Daoy (cell line): ENCODE measurements at regions not wholly inside any gene's neighbourhood (a gene's known extent, or its start where the extent isn't known, plus 50 kb on each side); places are given as distances from the start of the nearest gene placed in this dataset.

Experiments used
- DNase-seq: peaks from one replicate; pipeline ENCODE4 v3.0.0-alpha.2; 2015; ENCODE audit warnings: low read depth

DNA sequence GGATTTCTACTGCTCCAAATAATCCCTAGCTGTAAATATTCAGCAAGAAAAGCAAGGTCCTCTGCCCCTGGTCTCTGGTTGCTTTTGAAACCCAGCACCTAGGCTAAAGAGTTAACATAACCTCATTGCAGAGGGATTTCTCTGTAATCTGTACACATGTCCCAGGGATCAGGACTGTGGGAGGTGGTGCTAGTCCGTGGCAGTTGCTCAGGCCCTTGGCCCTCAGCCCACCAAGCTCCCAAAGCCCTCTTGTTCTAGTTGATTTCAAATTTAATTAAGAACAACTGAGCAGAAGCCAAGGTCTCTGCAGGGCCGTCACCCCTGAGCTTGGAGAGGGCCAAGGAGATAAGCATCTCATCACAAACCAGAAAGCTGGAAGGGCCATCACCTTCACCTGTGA, 181.1 kb downstream of the SOX9 start:
- DNase-seq: no peak

DNA sequence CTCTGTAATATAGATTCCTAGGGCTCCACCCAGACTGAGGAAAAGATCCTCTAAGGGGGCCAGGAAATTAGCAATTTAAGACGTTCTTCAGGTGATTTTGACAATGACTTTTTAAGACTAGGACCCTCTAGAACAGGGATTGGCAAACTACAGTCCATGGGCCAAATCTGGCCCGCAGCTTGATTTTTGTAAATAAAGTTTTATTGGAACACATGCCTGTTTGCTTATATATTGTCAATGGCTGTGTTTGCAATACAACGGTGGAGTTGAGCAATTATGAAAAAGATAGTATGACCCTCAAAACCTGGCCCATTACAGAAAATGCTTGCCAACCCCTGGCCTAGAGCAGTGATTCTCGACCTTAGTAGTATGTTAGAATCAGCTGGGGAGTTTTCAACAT, 181.9 kb downstream of the SOX9 start:
- no peak for DNase-seq

DNA sequence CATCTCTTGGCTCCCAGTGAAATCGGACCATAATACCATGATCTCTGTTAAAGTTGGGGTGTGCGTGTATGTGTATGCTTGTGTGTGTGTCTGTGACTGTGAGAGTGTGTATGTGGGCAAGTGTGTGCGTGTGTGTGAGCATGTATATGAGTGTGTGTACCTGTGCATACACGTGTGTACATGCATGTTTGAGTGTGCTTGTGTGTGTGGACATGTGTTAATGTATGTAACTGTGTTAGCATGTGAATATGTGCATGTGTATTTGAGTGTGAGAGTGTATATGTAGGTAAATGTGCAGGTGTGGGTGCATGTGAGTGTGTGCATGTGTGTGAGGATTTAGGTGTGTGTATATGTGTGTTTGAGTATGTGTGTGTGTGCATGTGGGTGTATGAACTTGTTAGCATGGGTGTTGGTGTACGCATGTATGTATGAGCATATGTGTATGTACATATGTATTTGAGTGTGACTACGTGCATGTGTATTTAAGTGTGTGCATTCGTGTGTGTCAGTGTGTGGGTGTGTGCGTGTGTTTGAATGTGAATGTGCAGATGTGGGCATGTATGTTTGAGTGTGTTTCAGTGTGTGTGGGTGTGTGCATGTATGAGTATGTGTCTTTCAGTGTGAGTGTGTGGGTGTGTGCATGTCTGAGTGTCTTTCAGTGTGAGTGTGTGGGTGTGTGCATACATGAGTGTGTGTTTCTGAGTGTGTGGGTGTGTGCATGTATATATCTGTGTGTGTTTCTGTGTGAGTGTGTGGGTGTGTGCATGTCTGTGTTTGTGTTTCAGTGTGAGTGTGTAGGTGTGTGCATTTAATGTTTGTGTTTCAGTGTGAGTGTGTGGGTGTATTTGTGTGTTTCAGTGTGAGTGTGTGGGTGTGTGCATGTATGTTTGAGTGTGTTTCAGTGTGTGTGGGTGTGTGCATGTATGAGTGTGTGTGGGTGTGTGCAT, 183.2 kb downstream of the SOX9 start:
- DNase-seq: no peak

DNA sequence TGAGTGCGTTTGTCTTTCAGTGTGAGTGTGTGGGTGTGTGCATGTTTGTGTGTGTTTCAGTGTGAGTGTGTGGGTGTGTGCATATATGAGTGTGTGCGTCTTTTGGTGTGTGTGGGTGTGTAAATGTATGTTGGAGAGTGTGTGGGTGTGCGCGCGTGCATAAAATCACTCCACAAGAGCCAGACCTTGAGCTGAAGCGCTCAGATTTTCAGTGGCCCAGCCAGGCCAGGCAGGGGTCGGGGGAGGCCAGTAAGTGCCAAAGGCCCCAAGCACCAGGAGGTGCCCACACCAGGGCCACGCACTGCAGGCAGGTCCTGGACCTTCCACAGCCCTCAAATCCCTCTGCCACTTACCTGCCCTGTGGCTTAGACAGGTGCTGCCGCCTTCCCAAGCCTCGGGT, 184.0 kb downstream of the SOX9 start:
- no peak for DNase-seq

DNA sequence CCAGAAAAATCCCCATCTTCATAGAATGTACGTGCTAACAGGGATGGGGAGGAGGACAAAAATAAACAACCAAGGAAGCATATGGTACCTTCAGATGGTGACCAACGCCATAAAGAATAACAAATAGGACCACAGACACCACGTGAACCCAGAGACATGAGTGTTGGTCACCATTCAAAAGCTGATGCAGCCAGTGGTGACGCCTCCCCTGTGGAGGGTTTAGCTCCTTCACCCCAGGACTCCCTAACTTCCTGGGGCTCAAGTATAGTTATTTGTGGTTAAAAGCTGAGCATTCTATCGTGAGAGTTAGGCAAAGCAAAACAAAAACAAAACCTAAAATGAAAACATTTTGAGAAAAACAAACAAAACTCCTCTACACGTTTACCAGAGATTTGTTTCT, 184.7 kb downstream of the SOX9 start:
- no peak for DNase-seq

DNA sequence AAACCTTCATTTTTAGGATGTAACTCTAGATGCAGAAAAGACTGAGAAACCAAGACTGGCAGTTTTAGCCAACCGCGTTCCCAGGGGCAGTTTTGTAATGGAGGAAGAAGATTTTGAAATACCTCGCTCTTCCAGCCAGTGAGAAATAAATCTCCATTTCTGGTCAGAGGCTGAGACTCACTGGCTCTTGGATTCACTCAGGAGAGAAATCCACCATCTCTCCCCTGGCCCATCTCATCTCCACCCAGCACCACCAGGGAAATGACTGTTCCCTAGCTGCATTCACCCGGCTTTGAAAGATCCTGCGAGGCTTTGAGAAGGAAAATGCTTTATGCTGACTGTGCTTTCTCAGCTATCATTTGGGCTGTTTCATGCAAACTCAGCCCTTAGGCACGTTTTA, 185.2 kb downstream of the SOX9 start:
- no peak for DNase-seq

DNA sequence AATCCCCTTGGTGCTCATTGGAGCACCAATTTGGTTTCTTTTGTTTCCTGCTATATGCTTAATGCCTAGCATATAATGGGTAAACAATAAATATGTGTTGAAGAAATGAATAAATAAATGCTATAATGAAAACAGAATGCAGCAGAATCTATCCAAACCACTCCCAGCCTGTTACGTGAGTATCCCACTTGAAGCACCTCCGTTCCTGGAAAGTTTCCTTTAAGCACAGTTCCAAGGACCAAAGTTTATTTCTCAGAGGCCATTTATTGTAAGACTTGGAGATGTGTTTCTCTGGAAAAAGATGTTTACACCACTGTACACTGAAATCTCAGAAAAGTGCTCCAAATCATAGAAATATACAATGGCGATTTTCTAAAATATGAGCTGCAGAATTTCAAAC, 187.0 kb downstream of the SOX9 start:
- DNase-seq: no peak

DNA sequence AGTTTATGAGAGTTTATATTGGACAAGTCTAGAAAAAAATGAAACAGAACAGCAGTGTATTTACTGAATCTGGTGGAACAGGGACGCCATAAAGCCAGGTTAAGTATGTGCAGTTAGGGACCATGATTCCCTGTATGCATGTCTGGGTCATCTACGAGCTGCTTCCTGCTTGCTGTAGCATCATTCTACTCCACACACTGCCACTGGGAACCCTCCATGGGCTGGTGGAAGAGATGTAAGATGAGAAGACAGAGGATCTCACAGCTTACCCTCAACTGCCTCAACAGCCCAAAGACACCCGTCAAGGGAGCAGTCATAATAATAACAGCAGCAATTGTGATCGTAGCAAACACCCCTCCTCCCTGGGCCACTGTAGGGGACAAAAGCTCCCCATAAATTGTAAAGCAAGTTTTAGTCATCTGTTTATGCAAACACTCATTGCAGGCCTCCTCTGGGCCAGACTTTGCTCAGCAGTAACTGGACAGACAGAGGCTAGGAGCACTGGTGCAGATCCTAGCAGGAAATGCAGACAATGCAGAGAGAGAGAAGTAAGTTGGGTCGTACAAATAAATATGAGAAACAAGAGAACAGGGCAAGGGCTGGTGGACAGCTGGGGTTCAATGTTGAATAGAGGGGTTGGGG, 188.0 kb downstream of the SOX9 start:
- DNase-seq: no peak

DNA sequence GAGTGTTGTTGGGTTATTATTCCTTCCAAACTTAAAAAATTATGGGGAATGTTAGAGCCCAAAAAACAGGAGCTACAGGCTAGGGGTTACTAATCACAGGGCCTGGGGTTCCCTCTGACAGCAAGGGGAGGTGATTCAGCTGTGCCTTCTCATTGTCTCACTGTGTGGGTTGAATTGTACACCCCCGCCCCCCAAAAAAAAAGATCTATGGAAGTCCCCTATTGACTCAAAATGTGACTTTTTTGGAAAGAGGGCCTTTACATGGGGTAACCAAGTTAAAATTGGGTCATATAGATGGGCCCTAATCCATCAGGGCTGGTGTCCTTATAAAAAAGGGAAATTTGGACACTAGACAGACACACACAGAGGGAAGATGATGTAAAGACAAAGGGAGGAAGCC, 190.2 kb downstream of the SOX9 start:
- no peak for DNase-seq

DNA sequence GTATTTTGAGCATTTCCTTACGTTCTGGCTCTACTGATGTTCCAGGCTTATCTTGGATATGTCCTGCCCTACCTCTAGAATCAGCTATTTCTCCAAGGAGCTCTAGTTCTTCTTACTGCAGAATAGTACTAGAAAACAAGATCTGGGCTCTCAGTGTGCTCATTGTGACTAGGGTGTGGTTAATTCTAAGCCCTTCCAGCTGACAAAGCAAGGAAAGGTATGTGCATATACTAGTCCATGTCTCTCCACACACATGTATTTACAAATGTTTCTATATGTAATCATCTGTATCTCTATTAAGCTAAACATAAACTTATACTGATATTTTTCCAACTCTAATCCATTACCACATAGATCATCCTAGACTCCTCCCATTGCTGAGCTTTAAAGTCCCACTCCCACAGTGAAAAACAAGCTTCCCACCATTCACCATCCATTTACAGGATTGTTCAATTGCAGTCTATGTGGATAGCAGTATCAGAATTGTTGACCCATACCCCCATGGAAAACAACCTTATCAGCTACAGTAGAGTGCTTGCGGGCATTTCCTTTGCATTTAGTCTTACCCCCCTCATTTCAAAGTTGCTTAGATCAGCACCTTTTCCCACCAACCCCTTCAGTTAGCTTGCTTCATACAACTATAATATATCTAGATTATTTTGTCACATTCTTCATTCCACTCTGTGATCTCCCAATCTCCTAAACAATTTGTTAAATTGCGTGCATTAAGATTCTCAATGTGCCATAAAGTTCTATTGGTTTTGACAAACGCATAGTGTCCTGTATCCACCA, 194.5 kb downstream of the SOX9 start:
- DNase-seq: no peak

DNA sequence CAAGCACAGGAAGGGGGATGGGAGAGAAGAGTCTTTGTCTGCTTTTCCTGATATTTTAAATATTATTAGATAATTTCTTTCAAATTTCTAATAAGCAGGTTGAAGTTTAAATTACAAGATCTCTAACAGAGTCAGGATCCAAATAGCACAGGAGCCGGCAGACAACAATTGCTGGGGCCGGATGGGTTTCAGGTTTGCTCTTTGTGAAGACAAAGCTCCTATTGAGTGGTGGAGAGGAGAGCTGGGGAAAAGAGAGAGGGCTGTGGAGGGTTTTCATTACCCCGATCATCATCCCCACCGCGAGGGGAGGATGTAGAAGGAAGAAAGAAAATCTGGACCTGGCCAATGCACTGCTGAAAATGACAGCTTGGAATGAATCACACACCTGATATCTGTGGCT, 197.3 kb downstream of the SOX9 start:
- DNase-seq: no peak

DNA sequence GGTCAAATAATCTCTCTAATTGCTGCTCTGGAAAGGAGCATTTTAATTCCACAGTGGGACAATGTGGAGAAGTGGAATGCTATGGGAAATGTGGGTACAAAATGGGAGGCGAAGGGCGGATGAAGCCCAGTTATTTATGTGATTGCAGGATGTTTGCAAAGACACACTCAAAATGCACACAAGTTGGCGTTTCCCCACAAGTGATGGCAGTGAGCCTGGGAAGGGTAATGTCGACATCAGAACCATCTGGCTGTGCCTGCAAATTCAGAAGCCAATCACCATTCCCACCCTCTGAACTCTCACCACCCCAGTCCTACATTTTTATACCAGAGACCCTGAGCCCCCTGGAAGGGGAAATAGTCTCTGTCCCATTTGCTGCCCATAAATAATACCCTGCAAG, 201.1 kb downstream of the SOX9 start:
- no peak for DNase-seq

DNA sequence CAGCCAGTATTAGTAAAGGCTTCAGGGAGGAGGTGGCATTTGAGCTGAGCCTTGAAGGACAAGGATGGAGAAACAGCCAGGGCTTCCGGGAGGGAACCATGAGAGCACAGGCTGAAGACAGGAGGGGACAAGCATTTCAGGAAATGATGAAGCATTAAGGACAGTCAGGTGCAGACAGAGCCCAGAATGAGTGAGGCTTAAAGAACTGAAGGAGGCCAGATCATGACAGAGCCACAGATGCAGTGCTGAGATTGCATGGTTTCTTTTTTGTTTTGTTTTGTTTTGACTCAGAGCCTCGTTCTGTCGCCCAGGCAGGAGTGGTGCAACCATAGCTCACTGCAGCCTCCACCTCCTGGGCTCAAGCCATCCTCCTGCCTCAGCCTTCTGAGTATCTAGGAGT, 211.5 kb downstream of the SOX9 start:
- peak; percentile 14 for DNase-seq

DNA sequence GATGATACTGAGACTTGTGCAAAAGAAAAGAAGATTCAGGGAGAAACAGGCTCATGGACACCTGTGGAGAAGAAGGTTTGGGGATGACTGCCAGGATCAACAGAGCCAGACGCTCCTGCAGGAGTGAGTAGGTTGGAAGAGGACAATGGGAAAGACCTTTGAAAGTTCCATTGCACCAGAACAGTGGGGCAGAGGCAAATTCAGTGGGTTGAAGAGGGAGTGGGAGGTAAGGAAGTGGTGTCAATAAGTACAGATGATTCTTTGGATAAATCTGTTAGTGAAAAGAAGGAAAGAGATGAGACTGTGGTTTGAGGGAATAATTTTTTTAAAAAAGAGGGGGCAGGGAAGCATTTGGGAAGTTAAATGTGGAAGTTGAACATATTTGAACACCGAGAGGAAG, 212.8 kb downstream of the SOX9 start:
- DNase-seq: no peak

DNA sequence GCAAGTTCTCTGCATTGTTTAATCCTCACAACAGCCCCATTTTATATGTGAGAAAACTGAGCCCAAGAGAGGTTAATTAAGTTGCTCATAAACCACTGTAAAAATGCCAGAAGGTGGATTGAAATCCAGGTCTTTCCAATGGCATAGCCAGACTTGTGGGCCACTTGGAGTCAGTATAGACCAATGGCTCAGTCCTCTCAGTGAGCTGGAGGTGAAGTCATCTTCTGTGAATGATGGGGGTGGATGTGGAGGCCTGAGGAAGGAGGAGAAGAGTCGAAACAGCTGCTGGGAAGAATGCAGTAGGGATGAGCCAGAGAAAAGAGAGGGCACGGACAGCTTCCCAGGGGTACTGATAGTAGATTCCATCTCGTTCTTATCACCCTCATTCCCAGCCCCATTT, 213.4 kb downstream of the SOX9 start:
- DNase-seq: peak; percentile 62

DNA sequence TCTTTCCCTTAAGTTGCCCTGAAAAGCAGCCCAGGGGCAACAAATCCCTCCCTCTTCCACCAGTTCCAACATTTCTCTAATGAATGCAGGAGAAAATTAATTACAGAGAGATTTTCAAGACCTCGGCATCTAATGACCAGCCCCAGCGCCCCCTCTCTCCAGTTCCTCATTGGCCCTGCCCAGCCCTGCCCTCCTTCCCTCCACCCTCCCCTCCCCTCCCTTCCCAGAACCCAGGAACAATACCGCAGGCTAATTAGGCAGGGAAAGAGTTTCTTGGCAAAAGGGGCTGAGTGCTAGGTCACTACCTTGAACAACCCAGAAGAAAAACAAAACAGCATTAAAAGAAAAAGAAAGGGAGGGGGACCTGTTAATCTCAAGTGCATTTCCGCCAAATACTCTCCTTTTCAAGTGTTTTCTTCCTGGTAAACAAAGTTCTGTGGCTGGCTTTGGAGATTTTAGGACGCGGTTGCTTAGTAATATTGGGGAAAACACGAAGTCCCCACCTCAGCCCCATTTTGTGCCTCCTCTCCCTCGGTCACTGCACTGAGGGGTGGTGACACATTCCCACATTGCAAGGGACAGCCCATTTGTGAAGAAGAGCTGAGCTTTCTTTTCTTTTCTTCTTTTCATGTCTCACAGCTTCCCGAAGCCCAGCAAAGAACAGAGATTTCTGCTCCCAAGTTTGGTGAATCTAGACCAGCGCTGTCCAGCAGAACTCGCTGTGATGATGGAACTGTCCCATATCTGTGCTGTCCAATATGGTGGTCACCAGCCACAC, 215.4 kb downstream of the SOX9 start:
- DNase-seq: peak; percentile 65

DNA sequence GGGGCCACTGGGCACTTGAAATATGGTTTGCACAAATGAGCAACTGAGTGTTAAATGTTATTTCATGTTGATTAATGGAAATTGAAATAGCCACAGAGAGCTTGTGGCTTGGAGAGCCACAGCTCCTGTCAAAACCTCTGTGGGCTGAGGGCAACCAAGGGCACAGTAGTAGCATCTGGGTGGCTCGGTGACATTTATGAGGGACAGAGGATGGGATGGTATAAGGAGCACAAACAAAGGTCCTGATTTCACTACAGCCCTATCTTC, 215.9 kb downstream of the SOX9 start:
- no peak for DNase-seq

DNA sequence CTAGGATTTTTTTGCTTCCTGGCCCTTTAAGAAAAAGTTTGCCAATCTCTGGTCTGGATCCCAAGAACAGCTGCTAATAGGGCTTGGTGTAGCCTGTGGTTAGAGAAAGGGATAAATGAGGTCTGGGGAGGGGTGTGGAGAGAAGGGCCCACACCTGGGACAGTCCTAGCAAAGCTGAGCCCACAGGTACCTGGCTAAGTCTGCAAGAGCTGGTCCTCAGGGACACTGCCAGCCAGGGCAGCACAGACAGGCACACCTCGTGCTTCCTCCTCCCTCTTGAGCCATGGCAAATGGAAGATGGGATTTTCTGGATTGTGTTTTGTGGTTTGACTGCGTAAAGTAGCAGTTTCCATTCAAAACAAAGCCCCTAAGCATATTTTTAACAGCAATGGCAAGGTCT, 217.5 kb downstream of the SOX9 start:
- no peak for DNase-seq

DNA sequence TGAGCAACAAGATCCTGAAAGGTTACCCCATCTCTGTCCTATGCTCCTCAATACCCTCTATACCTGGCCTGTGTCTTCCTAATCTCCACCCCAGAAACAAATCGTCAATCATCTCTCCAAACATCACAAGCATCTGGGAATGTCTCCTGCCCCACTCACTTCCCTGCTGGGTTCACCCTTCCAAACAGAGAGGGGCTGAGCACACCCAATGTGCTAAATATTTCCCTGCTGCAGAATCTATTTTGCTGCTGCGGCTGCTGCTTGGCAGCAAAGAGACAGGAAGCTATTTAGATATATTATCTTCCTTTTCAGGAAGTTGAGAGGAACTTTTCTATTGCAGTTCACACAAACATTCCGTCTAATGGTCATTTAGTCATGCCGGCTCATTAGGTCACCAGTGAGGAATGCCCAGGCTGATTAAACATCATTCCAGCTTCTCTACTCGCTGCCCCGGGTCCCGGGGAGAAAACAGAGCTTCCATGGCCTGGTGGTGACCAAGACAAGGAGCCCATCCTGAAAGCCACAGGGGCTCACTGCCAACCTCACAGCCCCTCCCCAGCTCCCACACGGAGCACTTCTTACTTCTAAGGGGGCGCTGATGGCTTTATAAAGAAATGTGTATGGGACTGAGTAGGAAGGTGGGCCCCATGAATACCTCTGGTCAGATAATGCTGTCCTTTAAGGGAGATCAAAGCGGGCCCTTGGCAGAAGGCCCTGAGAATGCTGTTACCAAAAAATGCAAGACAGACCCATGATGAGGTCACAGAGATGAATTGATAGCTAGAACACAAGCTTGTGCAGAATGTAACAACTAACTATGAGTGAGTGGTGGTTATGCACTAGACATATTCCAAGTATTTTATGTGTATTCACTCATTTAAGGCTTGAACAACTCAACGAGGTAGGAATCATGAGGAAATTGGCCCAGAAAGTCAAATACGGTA, 218.3 kb downstream of the SOX9 start:
- DNase-seq: peak; percentile 95

DNA sequence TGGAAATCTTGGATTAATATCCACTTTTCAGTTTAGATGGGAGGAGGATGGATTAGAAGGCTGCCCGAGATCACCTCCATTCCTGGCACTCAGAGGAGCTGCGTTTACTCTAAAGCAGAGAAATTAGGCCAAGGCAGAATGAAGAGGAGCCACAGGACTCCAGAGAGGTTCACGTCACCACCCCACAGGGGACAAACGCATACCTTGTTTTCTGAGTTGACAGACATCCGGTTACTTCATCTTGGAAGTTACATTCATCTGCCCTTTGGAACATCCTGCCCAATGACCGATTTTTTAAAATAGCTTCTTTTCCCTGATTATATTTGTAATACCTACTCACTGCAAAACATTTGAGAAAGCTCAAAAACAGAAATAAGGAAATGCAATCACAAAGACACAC, 220.0 kb downstream of the SOX9 start:
- no peak for DNase-seq

DNA sequence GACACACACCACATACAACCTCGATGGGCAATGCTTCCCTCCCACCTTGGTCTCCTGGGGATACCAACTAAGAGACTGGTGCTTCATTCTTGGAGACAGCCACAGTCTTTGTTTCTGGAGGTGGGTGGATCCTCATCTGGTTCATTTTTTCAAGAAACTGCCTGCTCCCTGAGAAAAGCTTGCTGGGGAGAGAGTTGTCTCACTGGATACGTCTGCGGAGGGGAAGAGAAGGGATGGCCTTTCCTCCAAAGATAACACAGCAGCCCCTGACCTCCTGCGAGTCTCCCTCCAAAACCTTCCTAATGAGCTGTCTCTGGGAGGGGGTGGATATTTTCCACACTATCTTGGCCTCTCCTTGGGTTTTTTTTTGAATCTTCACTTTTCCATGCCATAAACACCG, 221.2 kb downstream of the SOX9 start:
- no peak for DNase-seq
